Kidney capillary endothelial cell (primary cell): ENCODE measurements at regions not wholly inside any gene's neighbourhood (a gene's known extent, or its start where the extent isn't known, plus 50 kb on each side); places are given as distances from the start of the nearest gene placed in this dataset.

Experiments
- DNase-seq: peaks from one replicate; pipeline ENCODE4 v3.0.0-alpha.2; 2018; ENCODE audit warnings: low spot score

- no peak for DNase-seq
These were observed 88.4 kb downstream of the CTTN start for GRCh38 chr11:70486731-70487130.

DNA sequence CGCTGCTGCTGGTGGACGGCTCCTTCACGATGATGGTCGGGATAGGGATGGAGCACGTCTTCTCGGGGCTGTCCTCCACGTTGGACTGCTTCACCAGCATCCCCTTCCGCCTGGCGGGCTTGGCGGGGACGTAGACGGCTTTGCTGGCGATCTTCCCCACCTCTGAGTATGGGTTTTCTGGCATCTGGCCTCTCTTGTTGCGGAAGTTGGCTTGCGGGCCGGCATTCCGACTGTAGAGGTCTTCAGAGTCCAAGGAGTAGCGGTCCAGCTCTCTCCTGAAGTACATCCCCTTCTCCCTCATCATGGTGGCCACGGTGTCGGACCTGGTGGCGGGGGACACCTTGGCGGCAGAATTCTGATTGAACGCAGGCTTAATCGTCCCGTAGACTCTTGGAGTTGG, 88.8 kb downstream of the CTTN start:
- DNase-seq: no peak

GRCh38 chr11:70487756-70488155, 89.4 kb downstream of the CTTN start:
- DNase-seq: no peak

- no peak for DNase-seq
These were observed 89.9 kb downstream of the CTTN start for GRCh38 chr11:70488171-70488703.

DNA sequence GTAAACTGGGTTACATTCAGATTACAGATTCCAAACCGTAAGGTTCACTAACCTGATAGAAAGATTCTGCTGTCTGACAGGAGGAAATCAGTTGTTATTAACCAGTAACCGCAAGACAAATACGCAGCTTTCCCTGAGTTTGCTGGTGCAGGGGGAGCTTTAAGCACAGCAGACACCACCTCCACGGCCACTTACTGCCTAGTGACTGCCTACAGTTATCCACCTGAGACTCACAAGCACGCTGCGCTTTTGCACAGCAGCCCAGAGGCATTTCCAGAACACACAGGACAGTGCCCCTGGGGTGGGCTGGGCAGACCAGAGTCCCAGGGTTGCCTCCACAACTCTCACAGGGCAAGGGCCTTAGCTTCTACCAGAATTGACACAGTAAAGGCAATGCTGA, 90.9 kb downstream of the CTTN start:
- DNase-seq: no peak

- DNase-seq: no peak
These were observed 91.9 kb downstream of the CTTN start for GRCh38 chr11:70490208-70490607.

- DNase-seq: no peak
These were observed 92.6 kb downstream of the CTTN start for GRCh38 chr11:70490723-70491558.

DNA sequence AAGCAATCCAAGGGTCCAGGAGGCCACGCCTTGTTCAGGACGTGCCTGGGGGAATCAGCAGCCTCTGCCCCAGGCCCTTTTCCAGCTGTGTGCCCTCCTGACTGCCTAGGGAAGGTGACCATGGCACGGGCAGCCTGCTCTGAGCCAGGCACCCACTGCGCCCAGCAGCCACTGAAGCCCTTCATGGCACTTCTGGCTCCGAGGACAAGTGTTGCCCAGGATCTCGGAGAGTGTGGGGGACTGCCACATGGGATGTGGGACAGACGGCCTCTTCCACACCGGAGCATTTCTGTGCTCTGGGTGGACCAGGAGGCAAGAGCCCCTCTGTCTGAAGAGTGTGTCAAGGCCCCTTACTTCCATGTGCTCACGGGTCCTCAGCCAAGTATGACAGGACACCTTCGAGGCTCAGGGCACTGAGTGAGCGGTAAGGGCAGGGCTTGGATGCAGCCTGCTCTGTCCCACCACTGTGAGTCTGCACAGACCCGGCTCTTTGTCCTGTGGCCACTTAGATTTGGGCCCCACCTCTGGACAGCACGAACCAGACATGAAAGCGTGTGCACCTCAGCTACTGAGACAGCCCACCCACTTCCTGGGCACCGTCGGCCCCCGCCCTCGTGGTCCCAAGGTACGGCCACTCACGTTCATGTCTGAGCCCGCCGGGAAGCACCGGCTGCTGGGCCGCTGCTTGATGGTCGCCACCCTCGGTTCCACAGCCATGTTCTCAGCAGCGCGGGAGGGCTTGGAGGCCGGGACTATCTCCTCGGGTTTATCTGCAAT, 93.6 kb downstream of the CTTN start:
- DNase-seq: no peak

DNA sequence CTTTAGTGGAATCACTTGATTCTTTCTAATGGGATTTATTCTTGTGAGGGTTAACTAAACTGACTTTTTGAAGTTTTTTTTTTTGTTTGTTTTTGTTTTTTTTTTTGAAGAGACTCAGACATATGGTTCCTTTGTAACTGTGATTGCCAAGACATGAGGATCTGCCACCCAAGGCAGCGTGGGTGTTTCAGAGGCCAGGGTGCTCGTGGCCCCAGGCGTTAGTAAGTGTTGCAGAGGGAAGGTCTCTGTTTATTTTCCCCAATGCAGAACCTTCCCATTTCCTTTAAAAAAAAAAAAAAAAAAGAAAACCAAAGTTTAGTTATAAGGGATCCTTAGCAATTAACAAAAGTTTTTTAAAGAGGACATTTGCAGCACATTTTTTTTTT, 94.8 kb downstream of the CTTN start:
- DNase-seq: no peak

DNA sequence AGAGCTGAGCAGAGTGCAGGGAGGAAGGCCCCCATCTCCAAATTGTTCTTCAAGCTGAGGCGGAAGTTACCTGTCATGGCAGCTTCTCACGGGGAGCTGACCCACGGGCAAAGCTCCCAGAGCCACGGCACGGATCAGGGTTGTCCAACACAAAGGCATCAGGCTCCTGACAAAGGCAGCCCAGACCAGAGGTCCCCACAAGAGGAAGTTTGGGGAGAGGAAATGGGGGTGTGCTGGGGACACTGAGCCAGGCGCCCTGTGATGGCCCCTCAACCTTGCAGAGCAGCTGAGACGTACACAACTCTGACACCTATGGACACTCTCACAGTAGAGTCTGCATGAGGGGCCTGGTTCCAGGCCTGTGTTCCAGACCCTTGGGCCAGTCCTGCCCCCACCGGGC, 95.6 kb downstream of the CTTN start:
- DNase-seq: no peak

DNA sequence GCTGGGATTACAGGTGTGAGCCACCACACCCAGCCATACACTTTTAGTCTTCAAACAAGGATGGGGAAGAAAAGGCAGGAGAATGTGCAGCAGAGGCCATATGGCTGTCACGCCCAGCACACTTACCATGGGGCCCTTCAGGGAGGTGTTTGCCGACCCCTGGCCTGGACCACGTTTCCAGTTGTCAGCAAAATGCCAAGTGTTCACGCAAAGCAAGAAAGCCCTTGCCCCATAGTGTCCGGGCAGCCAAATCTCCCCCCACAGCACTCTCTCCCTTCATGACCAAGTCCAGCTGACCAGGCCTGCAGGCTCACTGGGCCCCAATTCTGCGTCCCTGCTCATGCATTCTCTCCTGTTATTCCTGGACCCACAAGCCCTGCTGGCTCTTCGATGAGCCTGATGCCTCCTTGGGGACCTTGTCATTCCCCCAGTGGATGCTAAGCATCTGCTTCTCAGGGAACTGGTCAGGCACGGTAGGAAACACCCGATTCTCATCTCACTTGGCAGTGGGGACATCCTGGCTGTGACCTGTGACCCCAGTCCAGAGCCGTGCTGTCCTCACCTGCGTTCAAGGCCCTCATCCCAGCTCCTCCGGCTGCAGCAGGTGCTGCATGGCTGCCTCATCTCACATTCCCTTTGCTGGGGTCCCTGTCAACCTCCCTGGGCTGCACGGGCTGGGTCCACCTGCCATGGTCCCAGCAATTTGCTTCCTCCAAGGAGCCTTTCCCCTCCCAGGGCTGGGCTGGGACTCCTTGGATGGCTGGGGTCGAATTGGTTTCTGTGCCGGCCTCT, 96.4 kb downstream of the CTTN start:
- DNase-seq: no peak

- no peak for DNase-seq
These were observed 97.3 kb downstream of the CTTN start for GRCh38 chr11:70495351-70496310.

- no peak for DNase-seq
These were observed 98.5 kb downstream of the CTTN start for GRCh38 chr11:70496591-70497535.

- no peak for DNase-seq
These were observed 99.3 kb downstream of the CTTN start for GRCh38 chr11:70497536-70498075.

DNA sequence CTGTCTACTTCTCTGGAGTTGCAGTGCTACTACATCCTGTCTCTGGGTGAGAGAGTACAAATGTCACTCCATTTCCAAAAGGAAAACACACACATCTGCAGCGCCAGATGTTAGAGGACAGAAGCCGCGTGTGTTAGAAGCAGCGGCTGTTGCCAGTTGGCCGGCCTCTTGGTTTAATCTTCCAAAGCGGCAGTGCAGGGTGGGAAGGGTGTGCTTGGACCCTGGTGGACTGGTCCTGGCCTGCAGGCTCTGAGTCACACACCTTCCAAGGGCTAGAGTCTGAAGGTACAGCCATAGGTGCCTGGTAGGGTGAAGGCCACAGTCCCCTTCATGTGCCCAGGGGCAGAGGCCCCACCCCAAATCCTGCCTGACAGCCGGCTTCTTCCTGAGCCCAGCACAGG, 99.8 kb downstream of the CTTN start:
- no peak for DNase-seq

DNA sequence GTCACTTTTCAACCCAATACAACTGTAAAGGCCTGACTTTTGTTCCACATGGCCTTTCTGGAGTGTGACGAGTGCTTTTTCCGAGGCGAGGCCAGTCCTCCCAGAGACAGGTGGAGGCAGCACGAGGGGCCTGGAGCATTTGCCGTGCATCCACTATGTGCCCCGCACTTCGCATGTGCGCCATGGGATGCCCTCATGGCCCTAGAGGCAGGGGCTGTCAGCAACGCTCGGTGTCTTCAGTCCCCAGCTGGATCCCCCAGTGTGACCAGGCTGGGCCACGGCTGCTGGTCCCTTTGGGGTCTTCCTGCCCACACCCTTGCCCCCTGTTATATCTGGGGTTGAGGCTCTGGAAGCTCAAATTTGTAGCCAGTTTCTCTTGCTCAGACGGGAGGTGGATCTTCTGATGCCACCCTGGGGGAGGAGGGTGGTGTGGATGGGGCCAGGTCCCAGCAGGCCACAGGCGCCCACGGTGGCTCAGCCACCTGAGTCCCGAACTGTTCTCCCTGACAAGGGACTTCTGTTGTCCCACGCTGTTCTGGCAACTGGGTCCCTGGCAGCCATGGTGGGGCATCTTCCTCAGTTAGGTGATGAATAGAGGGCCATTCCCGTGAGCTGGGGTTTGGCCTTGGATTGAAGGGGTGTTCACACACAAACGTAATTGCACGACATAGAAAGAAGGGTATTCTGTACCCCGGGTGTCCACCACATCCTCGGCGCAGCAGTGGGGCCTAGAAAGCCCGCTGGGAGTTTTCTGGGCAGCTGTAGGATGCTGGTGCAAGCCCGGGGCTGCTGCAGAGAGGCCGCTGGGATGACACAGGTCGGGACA, 100.9 kb downstream of the CTTN start:
- DNase-seq: no peak

- no peak for DNase-seq
These were observed 101.9 kb downstream of the CTTN start for GRCh38 chr11:70500076-70500847.
